ENCODE measurements at regions not wholly inside any gene's neighbourhood (a gene's known extent, or its start where the extent isn't known, plus 50 kb on each side); places are given as distances from the start of the nearest gene placed in this dataset.

DNA sequence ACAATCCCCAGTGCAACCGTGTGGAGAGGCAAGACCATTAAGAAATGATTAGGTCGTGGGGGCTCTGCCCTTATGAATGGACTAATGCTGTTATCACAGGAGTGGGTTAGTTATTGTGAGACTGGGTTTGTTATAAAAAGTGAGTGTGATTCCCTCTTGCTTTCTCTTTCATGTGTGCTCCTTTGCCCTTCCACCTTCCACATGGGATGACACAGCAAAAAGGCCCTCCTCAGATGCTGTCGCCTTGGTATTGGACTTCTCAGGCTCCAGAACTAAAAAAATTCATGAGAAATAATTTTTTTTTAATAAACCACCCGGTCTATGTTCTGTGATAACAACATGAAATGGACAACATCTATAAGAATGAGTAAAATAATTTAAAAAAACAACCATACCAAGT lies 136.1 kb upstream of the PCBD1 start:
- Histone ChIP-seq H3K36me3 (ENCODE audit: insufficient read depth, low read length) (no peaks in the 10 kb centered on the region), H2AFZ (ENCODE audit: low read length, unreplicated experiment) (no peak overlapping the region), H3K27me3 (ENCODE audit: insufficient read depth, low read length) (peaks cover 29% of the 10 kb centered on the region), H3K4me1 (ENCODE audit: control insufficient read depth, insufficient read depth, low read length, unreplicated experiment) (no peaks in the 10 kb centered on the region), H3K27ac (ENCODE audit: low read depth, low read length) (no peak overlapping the region), H3K79me2 (ENCODE audit: control insufficient read depth, insufficient read depth, low read length, unreplicated experiment) (no peaks in the 10 kb centered on the region), H3K4me3 (ENCODE audit: low read depth, low read length) (no peak overlapping the region)

DNA sequence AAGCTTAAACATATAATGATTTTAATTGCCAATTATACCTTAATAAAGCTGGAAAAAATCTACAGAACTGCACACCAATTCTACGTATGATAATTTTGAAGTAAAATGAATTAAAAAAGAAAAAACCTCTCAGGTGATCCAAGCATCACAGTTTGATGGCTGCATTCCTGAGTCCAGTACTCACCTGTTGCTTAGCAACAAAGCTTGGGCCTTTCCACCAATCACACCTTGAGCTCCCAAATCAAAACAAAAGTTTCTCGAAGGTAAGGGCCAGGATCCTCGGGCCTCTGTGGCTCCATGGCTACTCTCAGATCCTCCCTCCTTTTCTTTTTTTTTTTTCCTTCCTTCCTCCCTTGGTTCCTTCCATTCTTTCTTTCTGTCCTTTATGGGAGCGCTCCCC lies 137.2 kb upstream of the PCBD1 start:
- Histone ChIP-seq H3K36me3 (ENCODE audit: insufficient read depth, low read length) (no peaks in the 10 kb centered on the region), H3K27me3 (ENCODE audit: insufficient read depth, low read length) (peaks cover 32% of the 10 kb centered on the region), H3K79me2 (ENCODE audit: control insufficient read depth, insufficient read depth, low read length, unreplicated experiment) (no peaks in the 10 kb centered on the region), H3K27ac (ENCODE audit: low read depth, low read length) (no peak overlapping the region), H3K4me3 (ENCODE audit: low read depth, low read length) (no peak overlapping the region), H2AFZ (ENCODE audit: low read length, unreplicated experiment) (no peak overlapping the region), H3K4me1 (ENCODE audit: control insufficient read depth, insufficient read depth, low read length, unreplicated experiment) (no peaks in the 10 kb centered on the region)

DNA sequence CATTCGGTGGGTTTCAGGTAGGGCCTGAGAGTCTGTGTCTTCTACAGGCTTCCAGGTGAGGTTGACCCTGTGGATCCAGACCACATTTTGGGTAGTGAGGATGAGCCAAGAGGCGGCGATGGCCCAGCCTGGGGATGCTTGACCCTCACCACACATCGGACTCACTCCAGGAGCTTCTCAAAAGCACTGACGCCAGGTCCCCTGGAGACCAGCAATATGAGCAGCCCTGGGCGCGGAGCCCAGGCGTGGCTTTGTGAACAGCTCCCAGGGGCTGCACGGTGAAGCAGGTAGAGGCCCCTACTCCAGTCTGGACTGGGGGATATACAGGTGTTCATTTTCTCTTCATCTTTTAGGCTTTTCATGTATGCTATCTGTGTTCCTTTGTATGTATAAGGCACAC lies 139.7 kb upstream of the PCBD1 start:
- H3K27me3 ChIP-seq (ENCODE audit: insufficient read depth, low read length): peaks cover 52% of the 10 kb centered on the region
- H2AFZ ChIP-seq (ENCODE audit: low read length, unreplicated experiment): no peak overlapping the region
- no peaks in the 10 kb centered on the region for H3K4me1 ChIP-seq (ENCODE audit: control insufficient read depth, insufficient read depth, low read length, unreplicated experiment)
- no peaks in the 10 kb centered on the region for H3K79me2 ChIP-seq (ENCODE audit: control insufficient read depth, insufficient read depth, low read length, unreplicated experiment)
- no peaks in the 10 kb centered on the region for H3K36me3 ChIP-seq (ENCODE audit: insufficient read depth, low read length)
- H3K27ac ChIP-seq (ENCODE audit: low read depth, low read length): no peak overlapping the region
- no peak overlapping the region for H3K4me3 ChIP-seq (ENCODE audit: low read depth, low read length)

DNA sequence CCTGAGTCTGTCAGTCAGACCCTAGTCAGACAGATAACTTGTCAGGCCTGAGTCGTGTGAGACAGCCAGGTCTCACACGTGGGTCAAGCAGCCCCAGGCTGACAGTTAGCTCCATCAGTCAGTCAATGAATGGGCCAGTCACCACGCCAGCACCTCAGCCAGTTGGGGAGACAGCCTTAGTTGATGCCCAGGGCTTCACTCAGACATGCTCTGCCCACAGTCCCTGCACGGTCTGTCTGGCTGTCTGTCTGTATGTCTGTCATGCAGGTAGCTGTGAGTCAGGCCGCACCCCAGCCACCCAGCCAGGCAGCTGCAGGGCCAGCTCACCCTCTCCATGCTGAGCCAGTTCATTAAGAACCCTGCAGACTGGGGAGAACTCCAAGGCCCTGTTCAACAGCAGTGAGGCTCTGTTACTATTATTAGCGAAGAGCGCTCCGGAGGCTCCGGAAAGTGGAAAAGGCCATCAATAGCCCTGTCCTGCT lies 141.1 kb upstream of the PCBD1 start:
- Histone ChIP-seq H3K27me3 (ENCODE audit: insufficient read depth, low read length) (peaks cover 63% of the 10 kb centered on the region), H3K36me3 (ENCODE audit: insufficient read depth, low read length) (no peaks in the 10 kb centered on the region)

GRCh38 chr10:71029907-71030306 lies 141.5 kb upstream of the PCBD1 start:
- no peaks in the 10 kb centered on the region for H3K4me1 ChIP-seq (ENCODE audit: control insufficient read depth, insufficient read depth, low read length, unreplicated experiment)
- H3K27ac ChIP-seq (ENCODE audit: low read depth, low read length): no peak overlapping the region
- H3K27me3 ChIP-seq (ENCODE audit: insufficient read depth, low read length): peaks cover 63% of the 10 kb centered on the region
- no peak overlapping the region for H2AFZ ChIP-seq (ENCODE audit: low read length, unreplicated experiment)
- no peaks in the 10 kb centered on the region for H3K79me2 ChIP-seq (ENCODE audit: control insufficient read depth, insufficient read depth, low read length, unreplicated experiment)
- no peaks in the 10 kb centered on the region for H3K36me3 ChIP-seq (ENCODE audit: insufficient read depth, low read length)
- H3K4me3 ChIP-seq (ENCODE audit: low read depth, low read length): no peak overlapping the region

More for the DNA sequence above, 141.1 kb upstream of the PCBD1 start:
- no peak overlapping the region for H3K4me3 ChIP-seq (ENCODE audit: low read depth, low read length)
- H2AFZ ChIP-seq (ENCODE audit: low read length, unreplicated experiment): no peak overlapping the region
- H3K79me2 ChIP-seq (ENCODE audit: control insufficient read depth, insufficient read depth, low read length, unreplicated experiment): no peaks in the 10 kb centered on the region
- no peak overlapping the region for H3K27ac ChIP-seq (ENCODE audit: low read depth, low read length)
- H3K4me1 ChIP-seq (ENCODE audit: control insufficient read depth, insufficient read depth, low read length, unreplicated experiment): no peaks in the 10 kb centered on the region

GRCh38 chr10:71031026-71031425 lies 142.7 kb upstream of the PCBD1 start:
- no peak overlapping the region for H3K4me3 ChIP-seq (ENCODE audit: low read depth, low read length)
- H3K27ac ChIP-seq (ENCODE audit: low read depth, low read length): no peak overlapping the region
- peaks cover 63% of the 10 kb centered on the region for H3K27me3 ChIP-seq (ENCODE audit: insufficient read depth, low read length)
- H3K79me2 ChIP-seq (ENCODE audit: control insufficient read depth, insufficient read depth, low read length, unreplicated experiment): no peaks in the 10 kb centered on the region
- no peaks in the 10 kb centered on the region for H3K4me1 ChIP-seq (ENCODE audit: control insufficient read depth, insufficient read depth, low read length, unreplicated experiment)
- no peaks in the 10 kb centered on the region for H3K36me3 ChIP-seq (ENCODE audit: insufficient read depth, low read length)
- H2AFZ ChIP-seq (ENCODE audit: low read length, unreplicated experiment): no peak overlapping the region

DNA sequence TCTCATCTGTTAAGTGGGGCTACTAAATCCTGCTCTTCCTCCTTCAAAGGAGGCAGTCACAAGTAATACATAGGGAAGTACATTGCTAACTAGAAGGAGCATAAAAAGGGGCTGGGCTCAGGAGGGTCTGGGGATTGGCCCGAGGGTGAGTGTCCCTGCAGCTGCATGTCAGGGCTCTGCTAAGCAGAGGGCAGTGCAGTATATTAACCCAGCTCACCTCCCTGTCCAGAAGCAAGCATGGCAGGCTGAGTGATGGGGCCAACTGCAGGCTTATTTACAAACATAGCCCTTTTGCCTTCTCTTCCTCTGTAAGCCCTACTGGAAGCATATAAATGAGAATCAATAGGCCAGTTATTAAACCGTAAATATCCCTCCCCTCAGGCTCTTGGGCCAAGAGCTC lies 143.2 kb upstream of the PCBD1 start:
- H3K36me3 ChIP-seq (ENCODE audit: insufficient read depth, low read length): no peaks in the 10 kb centered on the region
- no peaks in the 10 kb centered on the region for H3K79me2 ChIP-seq (ENCODE audit: control insufficient read depth, insufficient read depth, low read length, unreplicated experiment)
- H3K27me3 ChIP-seq (ENCODE audit: insufficient read depth, low read length): peaks cover 60% of the 10 kb centered on the region
- no peak overlapping the region for H3K4me3 ChIP-seq (ENCODE audit: low read depth, low read length)
- no peak overlapping the region for H2AFZ ChIP-seq (ENCODE audit: low read length, unreplicated experiment)
- no peak overlapping the region for H3K27ac ChIP-seq (ENCODE audit: low read depth, low read length)
- no peaks in the 10 kb centered on the region for H3K4me1 ChIP-seq (ENCODE audit: control insufficient read depth, insufficient read depth, low read length, unreplicated experiment)

DNA sequence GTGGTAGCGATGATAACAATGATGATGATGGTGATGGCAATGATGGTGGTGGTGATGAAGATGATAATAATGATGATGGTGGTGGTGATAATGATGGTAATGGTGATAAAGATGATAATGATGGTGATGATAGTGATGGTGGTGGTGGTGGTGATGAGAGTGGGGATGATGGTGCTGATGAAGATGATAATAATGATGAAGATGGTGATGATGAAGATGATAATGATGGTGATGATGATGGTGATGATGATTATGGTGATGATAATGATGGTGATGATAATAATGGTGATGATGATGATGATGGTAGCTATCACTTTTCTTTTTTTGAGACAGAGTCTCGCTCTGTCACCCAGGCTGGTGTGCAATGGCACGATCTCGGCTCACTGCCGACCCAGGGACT lies 144.5 kb upstream of the PCBD1 start:
- H3K27me3 ChIP-seq (ENCODE audit: insufficient read depth, low read length): peaks cover 52% of the 10 kb centered on the region
- H2AFZ ChIP-seq (ENCODE audit: low read length, unreplicated experiment): no peak overlapping the region
- H3K79me2 ChIP-seq (ENCODE audit: control insufficient read depth, insufficient read depth, low read length, unreplicated experiment): no peaks in the 10 kb centered on the region
- no peaks in the 10 kb centered on the region for H3K36me3 ChIP-seq (ENCODE audit: insufficient read depth, low read length)
- H3K4me1 ChIP-seq (ENCODE audit: control insufficient read depth, insufficient read depth, low read length, unreplicated experiment): no peaks in the 10 kb centered on the region
- H3K27ac ChIP-seq (ENCODE audit: low read depth, low read length): no peak overlapping the region
- no peak overlapping the region for H3K4me3 ChIP-seq (ENCODE audit: low read depth, low read length)

GRCh38 chr10:71033396-71033980 lies 145.1 kb upstream of the PCBD1 start:
- no peak overlapping the region for H3K27ac ChIP-seq (ENCODE audit: low read depth, low read length)
- no peaks in the 10 kb centered on the region for H3K4me1 ChIP-seq (ENCODE audit: control insufficient read depth, insufficient read depth, low read length, unreplicated experiment)
- no peak overlapping the region for H2AFZ ChIP-seq (ENCODE audit: low read length, unreplicated experiment)
- peaks cover 50% of the 10 kb centered on the region for H3K27me3 ChIP-seq (ENCODE audit: insufficient read depth, low read length)
- H3K79me2 ChIP-seq (ENCODE audit: control insufficient read depth, insufficient read depth, low read length, unreplicated experiment): no peaks in the 10 kb centered on the region
- H3K4me3 ChIP-seq (ENCODE audit: low read depth, low read length): no peak overlapping the region
- no peaks in the 10 kb centered on the region for H3K36me3 ChIP-seq (ENCODE audit: insufficient read depth, low read length)

- Histone ChIP-seq H2AFZ (ENCODE audit: low read length, unreplicated experiment) (no peak overlapping the region), H3K27me3 (ENCODE audit: insufficient read depth, low read length) (peaks cover 45% of the 10 kb centered on the region), H3K79me2 (ENCODE audit: control insufficient read depth, insufficient read depth, low read length, unreplicated experiment) (no peaks in the 10 kb centered on the region), H3K4me3 (ENCODE audit: low read depth, low read length) (no peak overlapping the region), H3K4me1 (ENCODE audit: control insufficient read depth, insufficient read depth, low read length, unreplicated experiment) (no peaks in the 10 kb centered on the region), H3K27ac (ENCODE audit: low read depth, low read length) (no peak overlapping the region), H3K36me3 (ENCODE audit: insufficient read depth, low read length) (no peaks in the 10 kb centered on the region)
Measured at GRCh38 chr10:71035511-71036296, 147.3 kb upstream of the PCBD1 start.

All from ACC112 (cell line).